ENCODE measurements at regions not wholly inside any gene's neighbourhood (a gene's known extent, or its start where the extent isn't known, plus 50 kb on each side); places are given as distances from the start of the nearest gene placed in this dataset.

DNA sequence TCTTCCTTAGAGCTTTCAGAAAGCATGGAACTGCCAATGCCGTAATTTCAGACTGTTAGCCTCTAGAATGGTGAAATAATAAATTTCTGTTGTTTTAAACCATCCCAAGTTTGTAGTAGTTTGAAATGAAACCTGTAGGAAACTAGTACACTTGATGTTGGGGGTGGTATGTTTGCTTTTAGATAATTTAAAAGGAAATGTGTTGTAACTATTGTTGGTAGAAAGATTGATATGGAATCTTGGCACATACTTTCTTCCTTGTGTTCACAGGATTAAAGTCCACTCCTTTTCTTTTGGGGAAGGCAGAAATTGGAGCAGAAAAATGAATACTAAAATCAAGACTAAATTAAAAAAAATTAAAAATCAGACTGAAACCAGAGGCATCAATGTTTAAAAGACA, 66.0 kb upstream of the ARRDC3 start:
- TF ChIP-seq, protein P1, sequence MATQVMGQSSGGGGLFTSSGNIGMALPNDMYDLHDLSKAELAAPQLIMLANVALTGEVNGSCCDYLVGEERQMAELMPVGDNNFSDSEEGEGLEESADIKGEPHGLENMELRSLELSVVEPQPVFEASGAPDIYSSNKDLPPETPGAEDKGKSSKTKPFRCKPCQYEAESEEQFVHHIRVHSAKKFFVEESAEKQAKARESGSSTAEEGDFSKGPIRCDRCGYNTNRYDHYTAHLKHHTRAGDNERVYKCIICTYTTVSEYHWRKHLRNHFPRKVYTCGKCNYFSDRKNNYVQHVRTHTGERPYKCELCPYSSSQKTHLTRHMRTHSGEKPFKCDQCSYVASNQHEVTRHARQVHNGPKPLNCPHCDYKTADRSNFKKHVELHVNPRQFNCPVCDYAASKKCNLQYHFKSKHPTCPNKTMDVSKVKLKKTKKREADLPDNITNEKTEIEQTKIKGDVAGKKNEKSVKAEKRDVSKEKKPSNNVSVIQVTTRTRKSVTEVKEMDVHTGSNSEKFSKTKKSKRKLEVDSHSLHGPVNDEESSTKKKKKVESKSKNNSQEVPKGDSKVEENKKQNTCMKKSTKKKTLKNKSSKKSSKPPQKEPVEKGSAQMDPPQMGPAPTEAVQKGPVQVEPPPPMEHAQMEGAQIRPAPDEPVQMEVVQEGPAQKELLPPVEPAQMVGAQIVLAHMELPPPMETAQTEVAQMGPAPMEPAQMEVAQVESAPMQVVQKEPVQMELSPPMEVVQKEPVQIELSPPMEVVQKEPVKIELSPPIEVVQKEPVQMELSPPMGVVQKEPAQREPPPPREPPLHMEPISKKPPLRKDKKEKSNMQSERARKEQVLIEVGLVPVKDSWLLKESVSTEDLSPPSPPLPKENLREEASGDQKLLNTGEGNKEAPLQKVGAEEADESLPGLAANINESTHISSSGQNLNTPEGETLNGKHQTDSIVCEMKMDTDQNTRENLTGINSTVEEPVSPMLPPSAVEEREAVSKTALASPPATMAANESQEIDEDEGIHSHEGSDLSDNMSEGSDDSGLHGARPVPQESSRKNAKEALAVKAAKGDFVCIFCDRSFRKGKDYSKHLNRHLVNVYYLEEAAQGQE (IDR thresholded peaks at IDR 0.05; ENCODE audit: low read depth): no peak
- TF ChIP-seq CREB1 (IDR thresholded peaks at IDR 0.05; ENCODE audit: low read depth): no peak
- TF ChIP-seq EP300 (IDR thresholded peaks at IDR 0.05; ENCODE audit: borderline replicate concordance): no peak
- no peak for TF ChIP-seq TAF1 (IDR thresholded peaks at IDR 0.05; ENCODE audit: low read depth)
- TF ChIP-seq TCF12 (IDR thresholded peaks at IDR 0.05; ENCODE audit: low read depth): no peak
- no peak for TF ChIP-seq CEBPB (IDR thresholded peaks at IDR 0.05)
- no peak for TF ChIP-seq NFIC (IDR thresholded peaks at IDR 0.05)
- TF ChIP-seq, protein P2, sequence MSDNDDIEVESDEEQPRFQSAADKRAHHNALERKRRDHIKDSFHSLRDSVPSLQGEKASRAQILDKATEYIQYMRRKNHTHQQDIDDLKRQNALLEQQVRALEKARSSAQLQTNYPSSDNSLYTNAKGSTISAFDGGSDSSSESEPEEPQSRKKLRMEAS (IDR thresholded peaks at IDR 0.05): no peak
- no peak for TF ChIP-seq TEAD4 (IDR thresholded peaks at IDR 0.05)
- TF ChIP-seq EGR1 (IDR thresholded peaks at IDR 0.05): no peak
- TF ChIP-seq RAD21 (IDR thresholded peaks at IDR 0.05; ENCODE audit: low read depth): no peak
- TF ChIP-seq FOXM1 (IDR thresholded peaks at IDR 0.05; ENCODE audit: borderline replicate concordance, low read depth): no peak
- no peak for TF ChIP-seq YY1 (IDR thresholded peaks at IDR 0.05; ENCODE audit: low read depth)
- no peak for TF ChIP-seq ZBTB7A (IDR thresholded peaks at IDR 0.05; ENCODE audit: low read depth)
- TF ChIP-seq, protein P3, sequence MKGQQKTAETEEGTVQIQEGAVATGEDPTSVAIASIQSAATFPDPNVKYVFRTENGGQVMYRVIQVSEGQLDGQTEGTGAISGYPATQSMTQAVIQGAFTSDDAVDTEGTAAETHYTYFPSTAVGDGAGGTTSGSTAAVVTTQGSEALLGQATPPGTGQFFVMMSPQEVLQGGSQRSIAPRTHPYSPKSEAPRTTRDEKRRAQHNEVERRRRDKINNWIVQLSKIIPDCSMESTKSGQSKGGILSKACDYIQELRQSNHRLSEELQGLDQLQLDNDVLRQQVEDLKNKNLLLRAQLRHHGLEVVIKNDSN (IDR thresholded peaks at IDR 0.05): no peak

DNA sequence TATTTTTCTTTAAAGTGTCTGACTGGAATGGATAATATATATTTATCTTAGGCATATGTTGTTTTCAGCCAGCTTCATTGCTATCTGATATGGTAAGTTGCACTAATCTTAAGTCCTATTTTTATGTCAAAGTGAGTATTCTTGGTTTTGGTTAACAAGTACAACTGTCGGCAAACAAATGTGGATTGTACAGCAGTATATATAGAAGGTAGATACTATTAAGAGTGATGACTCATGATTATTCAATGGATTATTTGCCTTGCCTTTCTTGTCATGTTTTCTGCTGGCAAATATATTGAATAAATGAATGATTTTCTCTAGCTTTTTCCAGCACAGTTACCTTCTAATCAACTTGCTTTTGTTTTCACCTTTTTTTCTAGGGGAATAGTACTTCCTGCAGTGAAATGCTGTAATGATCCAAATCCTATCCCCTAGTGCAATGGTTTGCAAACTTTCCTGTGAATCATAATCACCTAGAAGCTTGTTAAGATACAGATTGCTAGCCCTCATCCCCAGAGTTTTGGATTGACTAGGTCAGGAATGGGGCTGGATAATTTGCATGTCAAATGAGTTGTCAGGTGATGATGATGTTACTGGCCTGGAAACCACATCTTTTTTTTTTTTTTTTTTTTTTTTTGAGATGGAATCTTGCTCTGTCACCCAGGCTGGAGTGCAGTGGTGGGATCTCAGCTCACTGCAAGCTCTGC, 60.8 kb upstream of the ARRDC3 start:
- TF ChIP-seq, protein P1 (IDR thresholded peaks at IDR 0.05; ENCODE audit: low read depth): no peak
- TF ChIP-seq, protein P2 (IDR thresholded peaks at IDR 0.05): no peak
- no peak for TF ChIP-seq TCF12 (IDR thresholded peaks at IDR 0.05; ENCODE audit: low read depth)
- TF ChIP-seq NFIC (IDR thresholded peaks at IDR 0.05): no peak
- no peak for TF ChIP-seq EGR1 (IDR thresholded peaks at IDR 0.05)
- TF ChIP-seq FOXM1 (IDR thresholded peaks at IDR 0.05; ENCODE audit: borderline replicate concordance, low read depth): no peak
- TF ChIP-seq TEAD4 (IDR thresholded peaks at IDR 0.05): no peak
- no peak for TF ChIP-seq CREB1 (IDR thresholded peaks at IDR 0.05; ENCODE audit: low read depth)
- TF ChIP-seq CEBPB (IDR thresholded peaks at IDR 0.05): no peak
- no peak for TF ChIP-seq EP300 (IDR thresholded peaks at IDR 0.05; ENCODE audit: borderline replicate concordance)
- no peak for TF ChIP-seq RAD21 (IDR thresholded peaks at IDR 0.05; ENCODE audit: low read depth)
- no peak for TF ChIP-seq ZBTB7A (IDR thresholded peaks at IDR 0.05; ENCODE audit: low read depth)
- TF ChIP-seq, protein P3 (IDR thresholded peaks at IDR 0.05): no peak
- TF ChIP-seq TAF1 (IDR thresholded peaks at IDR 0.05; ENCODE audit: low read depth): no peak
- TF ChIP-seq YY1 (IDR thresholded peaks at IDR 0.05; ENCODE audit: low read depth): no peak

DNA sequence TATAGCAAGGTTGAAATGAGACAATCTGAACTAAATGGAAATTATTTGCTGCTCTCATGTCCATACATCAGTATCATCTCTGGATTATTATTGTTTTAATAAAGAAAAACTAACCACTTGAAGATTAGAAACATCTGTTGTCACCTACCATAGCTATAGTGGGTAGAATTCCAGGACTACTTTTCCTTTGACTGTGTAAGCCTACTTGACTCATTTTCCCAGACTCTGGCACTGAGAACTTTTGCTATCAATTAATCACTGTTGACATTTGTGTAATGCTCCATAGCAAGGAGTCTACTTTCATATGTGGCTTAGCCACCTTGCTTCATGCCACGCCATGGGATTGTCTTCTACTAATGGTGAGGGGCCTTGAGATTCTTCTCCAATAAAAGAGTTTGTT, 59.9 kb upstream of the ARRDC3 start:
- TF ChIP-seq EGR1 (IDR thresholded peaks at IDR 0.05) (no peak), RAD21 (IDR thresholded peaks at IDR 0.05; ENCODE audit: low read depth) (no peak), ZBTB7A (IDR thresholded peaks at IDR 0.05; ENCODE audit: low read depth) (no peak), TCF12 (IDR thresholded peaks at IDR 0.05; ENCODE audit: low read depth) (no peak), FOXM1 (IDR thresholded peaks at IDR 0.05; ENCODE audit: borderline replicate concordance, low read depth) (no peak), TEAD4 (IDR thresholded peaks at IDR 0.05) (no peak), TAF1 (IDR thresholded peaks at IDR 0.05; ENCODE audit: low read depth) (no peak), YY1 (IDR thresholded peaks at IDR 0.05; ENCODE audit: low read depth) (no peak), EP300 (IDR thresholded peaks at IDR 0.05; ENCODE audit: borderline replicate concordance) (no peak), NFIC (IDR thresholded peaks at IDR 0.05) (no peak), CEBPB (IDR thresholded peaks at IDR 0.05) (no peak), CREB1 (IDR thresholded peaks at IDR 0.05; ENCODE audit: low read depth) (no peak)
- TF ChIP-seq, protein P3 (IDR thresholded peaks at IDR 0.05): no peak
- TF ChIP-seq, protein P1 (IDR thresholded peaks at IDR 0.05; ENCODE audit: low read depth): no peak
- TF ChIP-seq, protein P2 (IDR thresholded peaks at IDR 0.05): no peak
